Vagina (tissue), 2 donors: ENCODE measurements at regions not wholly inside any gene's neighbourhood (a gene's known extent, or its start where the extent isn't known, plus 50 kb on each side); places are given as distances from the start of the nearest gene placed in this dataset.

Source experiments
- POLR2A ChIP-seq, 2 donors: fragments of 450-650 bp; IDR thresholded peaks; one replicate each; pipeline ENCODE4 v1.6.1; 2017; ENCODE audit warnings: antibody characterized with exemption in 2 of 2, mild to moderate bottlenecking in 2 of 2, moderate library complexity in 2 of 2
- POLR2AphosphoS5 ChIP-seq, 2 donors: sonication (generic); formaldehyde crosslinking; IDR thresholded peaks; one replicate each; pipeline ENCODE4 v1.9.0; 2017; ENCODE audit warnings: antibody characterized with exemption in 2 of 2, mild to moderate bottlenecking in 2 of 2, low read depth in 1 of 2; ENCODE audit not compliant: insufficient read depth in 1 of 2
- TF ChIP-seq, protein P1 (sequence below), 3 experiments: fragments of 450-650 bp in 2 of 3; fragments of 200-600 bp in 1 of 3; sonication (generic) in 1 of 3; IDR thresholded peaks; one replicate each; pipeline ENCODE4 v1.5.1; 2017 to 2019; ENCODE audit warnings: antibody characterized with exemption in 3 of 3, mild to moderate bottlenecking in 2 of 3, moderate library complexity in 2 of 3

DNA sequence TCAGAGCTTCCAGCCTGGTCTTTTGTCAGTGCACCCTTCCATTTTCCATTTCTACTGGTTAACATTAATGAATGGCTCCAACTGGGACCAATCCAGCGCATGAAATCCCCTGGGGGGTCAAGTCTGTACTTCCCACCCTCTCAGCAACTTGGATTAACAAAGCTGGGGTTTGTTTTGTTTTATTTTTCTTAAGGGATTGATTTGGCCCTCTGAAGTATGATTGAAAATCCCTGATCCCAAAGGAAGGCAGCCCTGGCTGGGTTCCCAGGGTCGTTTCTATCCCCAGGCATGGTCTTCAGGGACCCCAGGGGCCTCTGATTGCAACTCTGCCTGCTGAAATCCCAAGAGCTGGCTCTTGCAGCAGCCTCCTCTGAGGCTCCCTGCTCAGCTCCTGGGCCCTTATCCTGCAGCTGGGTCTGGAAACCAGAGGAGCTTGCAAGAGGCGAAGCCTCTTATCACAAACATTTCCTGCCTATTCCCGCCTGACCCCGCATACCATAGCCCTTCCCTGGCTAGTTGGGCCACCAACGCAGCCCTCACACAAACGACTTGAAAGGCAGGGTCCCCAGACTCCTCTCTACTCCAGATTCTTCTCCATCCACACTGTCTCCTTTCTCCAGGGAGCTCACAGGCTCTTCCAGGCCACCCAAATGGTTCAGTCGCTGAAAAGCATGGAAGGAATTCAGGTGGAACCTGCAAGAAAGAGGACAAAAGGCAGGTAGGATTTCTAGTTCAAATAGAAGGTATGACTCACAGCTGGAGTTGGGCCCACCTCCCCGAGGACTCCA is 109.7 kb upstream of the PKDCC start:
- TF ChIP-seq, protein P1, sequence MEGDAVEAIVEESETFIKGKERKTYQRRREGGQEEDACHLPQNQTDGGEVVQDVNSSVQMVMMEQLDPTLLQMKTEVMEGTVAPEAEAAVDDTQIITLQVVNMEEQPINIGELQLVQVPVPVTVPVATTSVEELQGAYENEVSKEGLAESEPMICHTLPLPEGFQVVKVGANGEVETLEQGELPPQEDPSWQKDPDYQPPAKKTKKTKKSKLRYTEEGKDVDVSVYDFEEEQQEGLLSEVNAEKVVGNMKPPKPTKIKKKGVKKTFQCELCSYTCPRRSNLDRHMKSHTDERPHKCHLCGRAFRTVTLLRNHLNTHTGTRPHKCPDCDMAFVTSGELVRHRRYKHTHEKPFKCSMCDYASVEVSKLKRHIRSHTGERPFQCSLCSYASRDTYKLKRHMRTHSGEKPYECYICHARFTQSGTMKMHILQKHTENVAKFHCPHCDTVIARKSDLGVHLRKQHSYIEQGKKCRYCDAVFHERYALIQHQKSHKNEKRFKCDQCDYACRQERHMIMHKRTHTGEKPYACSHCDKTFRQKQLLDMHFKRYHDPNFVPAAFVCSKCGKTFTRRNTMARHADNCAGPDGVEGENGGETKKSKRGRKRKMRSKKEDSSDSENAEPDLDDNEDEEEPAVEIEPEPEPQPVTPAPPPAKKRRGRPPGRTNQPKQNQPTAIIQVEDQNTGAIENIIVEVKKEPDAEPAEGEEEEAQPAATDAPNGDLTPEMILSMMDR (IDR thresholded peaks at IDR 0.05), result no peak
- no peak for TF ChIP-seq POLR2AphosphoS5 (IDR thresholded peaks at IDR 0.05; ENCODE audit: insufficient read depth in 1 of 2, low read depth in 1 of 2)
- no peak for TF ChIP-seq POLR2A (IDR thresholded peaks at IDR 0.05)
